Stimulated activated naive CD4-positive, alpha-beta T cell (primary cell): ENCODE measurements at regions not wholly inside any gene's neighbourhood (a gene's known extent, or its start where the extent isn't known, plus 50 kb on each side); places are given as distances from the start of the nearest gene placed in this dataset.
"Not testable (repeated sequence)": the region's sequence is repeated elsewhere in the genome, so short reads cannot be mapped to it uniquely, and the experiment has no call there.

Experiments used
- DNase-seq, 6 experiments: peaks; one replicate each; lab custom pipeline; 2025; lab: John Stamatoyannopoulos, UW

DNA sequence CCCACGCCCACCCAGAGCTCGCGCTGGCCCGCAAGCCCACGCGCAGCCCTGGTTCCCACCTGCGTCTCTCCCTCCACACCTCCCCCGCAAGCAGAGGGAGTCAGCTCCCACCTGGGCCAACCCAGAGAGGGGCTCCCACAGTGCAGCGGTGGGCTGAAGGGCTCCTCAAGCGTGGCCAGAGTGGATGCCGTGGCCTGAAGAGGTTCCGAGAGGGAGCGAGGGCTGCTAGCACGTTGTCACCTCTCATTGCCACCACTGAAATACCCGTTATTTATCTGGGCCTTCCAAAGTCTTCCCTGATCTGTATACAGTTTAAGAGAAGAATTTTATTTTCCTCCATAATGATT lies 88.3 kb upstream of the MYLIP start:
- DNase-seq = no peak

- not testable (repeated sequence) for DNase-seq
Measured at GRCh38 chr6:16039892-16040627, 88.8 kb upstream of the MYLIP start.

- no peak for DNase-seq
Measured at GRCh38 chr6:16038938-16039337, 89.9 kb upstream of the MYLIP start.

DNA sequence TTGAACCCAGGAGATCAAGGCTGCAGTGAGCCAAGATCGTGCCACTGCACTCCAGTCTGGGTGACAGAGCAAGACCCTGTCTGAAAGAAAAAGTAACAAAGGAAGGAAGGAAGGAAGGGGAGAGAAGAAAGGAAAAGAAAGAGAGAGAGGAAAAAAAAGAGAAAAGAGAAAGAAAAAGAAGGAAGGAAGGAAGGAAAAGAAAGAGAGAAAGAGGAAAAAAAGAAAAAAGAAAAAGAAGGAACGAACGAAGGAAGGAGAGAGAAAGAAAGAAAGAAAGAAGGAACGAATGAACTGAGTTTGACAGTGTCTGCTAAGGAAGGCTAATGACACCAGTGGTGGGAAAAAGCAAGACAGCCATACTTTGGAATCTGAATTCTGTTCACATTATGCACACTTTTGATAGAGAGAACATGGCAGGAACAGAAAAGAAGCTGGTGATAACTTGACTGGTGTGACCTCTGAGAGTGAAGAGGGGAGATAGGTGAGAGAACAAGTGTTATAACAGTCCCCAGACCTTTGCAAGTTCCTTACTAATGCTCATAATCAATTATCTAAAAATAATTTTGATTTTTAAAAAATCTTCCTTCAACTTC lies 93.3 kb upstream of the MYLIP start:
- DNase-seq = no peak

GRCh38 chr6:16033214-16033613 lies 95.7 kb upstream of the MYLIP start:
- DNase-seq = no peak

DNA sequence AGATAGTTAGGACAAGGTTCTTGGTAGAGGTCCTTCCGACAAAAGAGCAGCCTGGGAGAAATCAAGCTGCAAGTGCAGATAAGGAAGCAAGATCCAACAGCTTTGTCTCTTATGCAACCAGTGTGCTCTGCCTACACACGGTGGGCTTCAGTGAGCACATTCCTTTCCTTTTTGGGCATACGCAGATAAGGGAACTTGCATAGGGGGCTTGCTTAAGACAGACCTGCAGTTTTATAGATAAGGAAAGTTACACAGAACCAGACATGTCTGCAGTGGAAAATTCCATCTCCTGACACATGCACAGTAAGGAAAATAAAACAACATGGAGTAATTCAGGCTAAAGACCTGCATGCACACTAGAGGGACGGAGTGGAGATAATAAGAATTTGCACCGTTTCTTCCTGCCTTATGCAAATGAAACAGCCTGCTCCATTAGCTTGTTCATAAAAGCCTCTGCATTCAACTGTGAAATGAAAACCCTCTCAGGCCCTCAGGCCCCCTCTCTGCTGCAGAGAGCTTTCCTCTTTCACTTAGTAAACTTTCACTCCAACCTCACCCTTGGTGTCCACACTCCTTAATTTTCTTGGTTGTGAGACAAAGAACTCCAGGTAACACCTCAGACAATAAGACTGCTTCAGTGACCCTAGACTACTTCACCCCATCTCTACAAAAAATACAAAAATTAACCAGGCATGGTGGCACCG lies 97.5 kb upstream of the MYLIP start:
- no peak for DNase-seq

DNA sequence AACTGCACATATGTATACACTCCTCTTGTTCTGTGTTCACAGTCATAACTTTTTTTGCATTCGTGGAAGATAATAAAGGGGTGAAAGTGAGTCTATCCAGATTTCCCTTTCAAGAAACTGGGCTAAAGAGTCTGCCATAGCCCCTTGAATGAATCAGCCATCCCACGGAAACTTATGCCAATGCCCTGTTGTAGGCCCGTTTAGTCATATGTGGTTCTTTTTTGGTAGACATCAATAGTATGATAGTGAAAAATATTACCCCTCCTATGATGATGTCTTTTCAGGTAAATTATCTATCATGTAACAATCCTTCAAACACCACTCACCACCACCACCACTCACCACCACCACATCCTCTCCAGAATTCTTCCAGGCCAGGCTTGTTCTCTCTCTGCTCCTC lies 99.9 kb upstream of the MYLIP start:
- DNase-seq = no peak

- no peak for DNase-seq
Measured at GRCh38 chr6:16020259-16020658, 108.6 kb upstream of the MYLIP start.

- no peak for DNase-seq
Measured at GRCh38 chr6:16019462-16019861, 109.4 kb upstream of the MYLIP start.

- no peak for DNase-seq
Measured at GRCh38 chr6:16018626-16019025, 110.3 kb upstream of the MYLIP start.

DNA sequence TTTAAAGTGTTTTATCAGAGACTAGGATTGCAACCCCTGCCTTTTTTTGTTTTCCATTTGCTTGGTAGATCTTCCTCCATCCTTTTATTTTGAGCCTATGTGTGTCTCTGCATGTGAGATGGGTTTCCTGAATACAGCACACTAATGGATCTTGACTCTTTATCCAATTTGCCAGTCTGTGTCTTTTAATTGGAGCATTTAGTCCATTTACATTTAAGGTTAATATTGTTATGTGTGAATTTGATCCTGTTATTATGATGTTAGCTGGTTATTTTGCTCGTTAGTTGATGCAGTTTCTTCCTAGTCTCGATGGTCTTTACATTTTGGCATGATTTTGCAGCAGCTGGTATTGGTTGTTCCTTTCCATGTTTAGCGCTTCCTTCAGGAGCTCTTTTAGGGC lies 114.6 kb upstream of the MYLIP start:
- not testable (repeated sequence) for DNase-seq

DNA sequence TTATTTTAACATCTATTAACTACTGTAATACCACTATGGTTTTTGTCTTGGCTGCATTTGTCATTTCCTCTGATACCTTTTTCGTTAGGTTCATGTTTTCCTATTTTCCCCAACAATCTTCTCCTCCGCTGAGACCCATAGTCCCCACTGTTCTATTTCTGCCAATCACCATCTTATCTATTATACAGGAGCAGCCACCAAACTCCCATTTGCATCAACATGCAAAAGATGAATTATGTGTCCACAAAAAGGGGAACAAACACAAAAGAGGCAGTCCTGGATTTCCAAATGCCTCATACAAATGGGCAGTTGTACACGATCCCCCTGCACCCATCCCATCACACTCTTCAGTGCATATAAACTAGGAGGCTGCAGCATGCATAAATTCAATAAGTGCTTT lies 121.7 kb upstream of the MYLIP start:
- no peak for DNase-seq

DNA sequence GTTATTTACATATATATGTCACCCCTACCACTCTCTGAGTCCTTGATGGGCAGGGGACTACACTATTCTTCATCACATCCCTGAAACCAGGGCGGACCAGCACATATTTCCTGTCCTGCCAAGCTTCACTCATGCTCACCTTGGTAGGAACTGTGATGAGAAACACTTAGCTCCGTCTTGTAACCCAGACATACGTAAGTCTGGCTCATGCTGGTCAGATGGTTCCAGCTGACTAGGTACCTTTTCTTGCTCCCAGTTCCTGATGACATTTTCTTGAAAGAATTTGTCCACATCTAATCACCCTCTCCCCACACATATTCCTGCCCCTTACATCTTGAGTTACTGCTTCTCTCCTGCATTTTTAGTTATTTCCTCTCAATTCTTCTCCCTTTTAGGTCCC lies 122.2 kb upstream of the MYLIP start:
- no peak for DNase-seq

DNA sequence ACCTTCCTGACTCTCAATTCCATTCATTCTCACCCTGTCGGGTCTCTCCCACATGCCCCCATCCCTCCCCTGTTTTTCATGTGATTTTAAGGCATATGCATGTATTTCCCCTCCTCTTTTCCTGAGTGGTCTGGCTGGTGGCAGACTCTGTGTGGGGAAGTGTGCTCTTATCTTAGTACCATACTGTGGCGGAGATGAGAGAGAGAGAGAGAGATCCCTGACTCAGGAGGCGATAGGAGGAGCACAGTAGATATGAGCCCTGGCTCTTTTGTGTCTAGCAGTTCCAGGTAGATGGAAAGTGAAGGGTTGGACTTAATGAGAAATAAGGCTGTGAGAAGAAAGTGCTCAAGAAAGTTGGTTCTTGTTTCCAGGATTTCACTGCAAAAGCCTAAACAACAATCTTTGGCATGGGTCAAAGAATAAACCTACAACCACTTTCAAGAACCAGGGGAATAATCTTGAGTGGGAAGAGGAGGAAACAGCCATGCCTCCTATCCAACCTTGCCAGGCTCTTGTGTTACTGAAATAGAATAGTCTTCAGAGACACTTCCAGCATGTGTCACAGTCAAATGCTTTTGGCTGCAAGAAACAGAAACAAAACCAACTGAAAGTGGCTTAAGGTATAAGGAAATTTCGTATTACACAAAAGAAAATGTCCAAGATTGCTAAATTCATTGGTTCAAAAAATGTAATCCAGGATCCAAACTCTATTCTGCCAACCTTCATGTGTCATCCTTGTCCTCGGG lies 123.8 kb upstream of the MYLIP start:
- no peak for DNase-seq

DNA sequence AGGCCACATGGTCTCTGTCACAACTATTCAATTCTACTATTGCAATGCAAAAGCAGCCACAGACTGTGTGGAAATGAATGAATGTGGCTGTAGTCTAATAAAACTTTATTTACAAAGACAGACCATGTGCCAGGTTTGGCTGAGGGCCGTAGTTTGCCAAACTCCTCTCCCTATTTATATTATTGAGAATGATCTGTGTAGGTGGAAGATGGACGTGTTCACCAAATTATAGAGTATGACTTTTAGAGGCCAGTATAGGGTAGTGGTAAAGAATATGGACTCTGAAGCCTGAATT lies 125.7 kb upstream of the MYLIP start:
- DNase-seq = no peak

GRCh38 chr6:16002332-16003196 lies 126.3 kb upstream of the MYLIP start:
- no peak for DNase-seq

DNA sequence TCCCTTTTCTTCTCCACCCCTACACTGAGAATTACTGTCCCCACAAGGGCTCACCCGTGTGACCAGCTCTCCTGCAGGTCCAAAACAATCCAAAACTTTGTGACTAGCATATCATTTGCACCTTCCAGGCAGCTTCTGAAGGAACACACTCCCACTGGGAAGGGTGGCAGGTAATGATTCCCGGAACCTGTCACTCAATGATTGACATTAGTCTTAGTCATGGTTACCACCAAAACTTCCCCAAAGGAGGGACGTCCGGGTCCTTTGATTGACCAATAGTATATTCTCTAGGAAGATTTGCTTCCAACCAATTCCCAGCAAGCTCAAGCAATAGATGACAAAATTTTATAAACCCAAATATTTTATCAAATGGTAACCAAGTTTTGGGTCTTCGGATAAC lies 127.7 kb upstream of the MYLIP start:
- DNase-seq = no peak

GRCh38 chr6:15999201-15999600 lies 129.7 kb upstream of the MYLIP start:
- DNase-seq = no peak

DNA sequence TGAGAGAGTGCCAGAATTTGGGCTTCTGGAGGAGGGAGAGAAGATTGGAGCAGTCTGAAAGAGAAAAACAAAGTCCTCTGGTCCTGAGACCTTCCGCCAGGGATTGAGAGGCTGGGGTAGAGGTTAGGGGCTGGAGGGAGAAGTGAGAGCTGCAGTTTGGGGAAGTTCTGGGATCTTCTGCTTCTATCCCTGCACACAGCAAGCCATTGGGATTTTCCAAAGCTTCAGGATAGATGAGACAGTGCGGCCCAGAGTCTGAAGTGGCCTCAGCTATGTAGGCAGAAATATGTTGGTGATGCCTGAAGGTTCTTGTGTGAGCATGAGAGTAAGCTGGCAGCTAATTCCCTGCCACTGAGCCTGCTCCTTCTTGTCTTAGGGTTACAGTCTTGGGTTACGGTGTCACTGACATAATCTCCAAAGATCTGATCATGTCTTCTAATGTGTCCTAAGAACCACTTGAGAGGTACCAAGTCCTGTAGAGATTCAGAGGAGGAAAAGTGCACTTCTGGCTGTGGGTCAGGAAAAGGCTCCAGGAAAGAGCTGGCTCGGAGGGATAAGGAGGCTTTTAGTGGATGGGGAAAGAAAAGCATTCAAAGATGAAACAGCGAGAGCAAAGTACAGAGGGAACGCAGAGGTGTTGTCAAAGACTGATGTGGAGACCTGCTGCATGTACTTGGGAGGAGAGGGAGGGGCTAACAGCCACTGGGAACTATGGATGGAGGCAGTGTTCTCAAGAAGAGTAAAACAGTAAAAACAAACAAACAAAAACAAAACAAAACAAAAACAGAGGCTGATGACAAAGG lies 131.1 kb upstream of the MYLIP start:
- DNase-seq = no peak

DNA sequence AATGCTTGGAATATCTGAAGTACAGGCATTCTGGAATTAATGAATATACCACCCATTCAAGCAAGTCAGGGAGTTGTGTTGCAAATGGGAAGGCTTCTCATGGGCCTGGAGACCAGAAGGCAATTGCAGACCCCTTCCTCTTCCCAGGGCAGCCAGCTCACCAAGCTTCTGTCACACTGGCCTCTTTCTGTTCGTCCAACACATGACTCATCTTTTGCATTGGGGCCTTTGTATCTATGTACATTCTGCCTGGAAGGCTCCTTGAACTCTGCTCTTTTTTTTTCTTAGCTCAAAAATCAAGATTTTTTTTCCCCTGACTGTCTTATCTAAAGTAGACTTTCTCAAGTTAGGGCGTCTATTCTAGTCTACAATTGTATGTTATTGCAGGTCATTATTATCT lies 132.9 kb upstream of the MYLIP start:
- DNase-seq = no peak

DNA sequence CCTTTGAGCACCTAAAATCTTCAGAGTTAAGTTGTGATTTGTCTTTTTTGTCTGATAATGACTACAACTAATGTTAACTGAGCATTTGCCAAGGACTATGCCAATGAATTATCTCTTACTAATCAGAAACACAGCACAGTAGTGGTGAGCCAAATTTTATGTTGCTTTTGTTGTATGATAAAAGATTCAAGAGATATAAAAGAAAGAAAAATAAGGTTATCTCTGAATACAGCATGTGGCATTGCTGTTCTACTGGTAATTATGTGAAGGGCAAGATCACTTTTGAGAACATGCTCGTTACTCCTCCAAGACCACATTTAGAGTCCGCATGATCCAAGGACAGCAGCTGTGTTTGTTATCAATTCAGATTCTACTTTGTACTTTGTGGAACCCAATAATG lies 133.4 kb upstream of the MYLIP start:
- DNase-seq = no peak
